ENCODE measurements at regions not wholly inside any gene's neighbourhood (a gene's known extent, or its start where the extent isn't known, plus 50 kb on each side); places are given as distances from the start of the nearest gene placed in this dataset.

DNA sequence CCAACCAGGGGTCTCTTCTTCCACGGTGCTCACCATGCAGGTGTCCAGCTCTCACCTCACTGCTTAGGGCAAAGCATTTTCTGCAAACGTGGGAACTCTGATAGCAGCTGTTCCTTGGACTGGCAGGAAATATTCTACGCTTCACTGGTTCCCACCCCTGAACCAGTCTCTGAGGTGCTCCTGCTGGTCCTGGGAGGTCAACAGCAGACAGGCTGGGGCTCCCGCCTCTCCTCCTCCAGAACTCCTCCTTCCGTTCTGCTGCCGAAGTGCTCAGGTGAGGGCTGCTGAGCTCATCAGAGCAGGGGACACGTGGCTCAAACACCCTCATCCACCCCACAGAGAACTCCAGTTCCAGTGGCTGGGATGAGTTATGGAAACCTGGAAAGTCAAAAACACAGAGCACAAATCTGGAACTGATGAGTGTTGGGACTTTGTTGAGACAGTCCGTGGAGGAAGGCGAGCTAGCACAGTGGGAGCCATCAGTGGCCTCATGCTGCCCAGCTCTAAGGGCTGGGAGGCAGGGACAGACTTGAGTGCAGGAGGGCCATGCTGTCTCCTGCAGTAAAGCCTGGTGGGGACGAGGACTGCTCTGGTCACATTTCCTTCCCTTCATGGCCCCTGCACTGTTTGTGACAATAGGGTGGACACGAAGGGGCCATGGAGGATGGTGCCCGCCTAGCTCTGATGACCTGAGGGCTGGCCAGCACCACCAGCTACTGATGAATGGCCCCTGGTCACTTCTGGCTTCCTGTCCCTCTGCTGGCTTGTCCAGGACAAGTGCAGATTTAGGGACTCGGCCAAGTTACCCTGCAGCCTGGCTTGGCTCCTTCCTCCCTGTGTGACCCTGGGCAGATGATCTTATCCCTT, 137.8 kb downstream of the KLF13 start:
- no peak for DNase-seq
- Mint-ChIP-seq H3K4me1 (peaks cover 13% of the 10 kb centered on the region), H3K4me3 (no peak overlapping the region), H3K9me3 (no peaks in the 10 kb centered on the region), H3K36me3 (no peaks in the 10 kb centered on the region), H3K27me3 (no peaks in the 10 kb centered on the region), H3K27ac (no peak overlapping the region)

DNA sequence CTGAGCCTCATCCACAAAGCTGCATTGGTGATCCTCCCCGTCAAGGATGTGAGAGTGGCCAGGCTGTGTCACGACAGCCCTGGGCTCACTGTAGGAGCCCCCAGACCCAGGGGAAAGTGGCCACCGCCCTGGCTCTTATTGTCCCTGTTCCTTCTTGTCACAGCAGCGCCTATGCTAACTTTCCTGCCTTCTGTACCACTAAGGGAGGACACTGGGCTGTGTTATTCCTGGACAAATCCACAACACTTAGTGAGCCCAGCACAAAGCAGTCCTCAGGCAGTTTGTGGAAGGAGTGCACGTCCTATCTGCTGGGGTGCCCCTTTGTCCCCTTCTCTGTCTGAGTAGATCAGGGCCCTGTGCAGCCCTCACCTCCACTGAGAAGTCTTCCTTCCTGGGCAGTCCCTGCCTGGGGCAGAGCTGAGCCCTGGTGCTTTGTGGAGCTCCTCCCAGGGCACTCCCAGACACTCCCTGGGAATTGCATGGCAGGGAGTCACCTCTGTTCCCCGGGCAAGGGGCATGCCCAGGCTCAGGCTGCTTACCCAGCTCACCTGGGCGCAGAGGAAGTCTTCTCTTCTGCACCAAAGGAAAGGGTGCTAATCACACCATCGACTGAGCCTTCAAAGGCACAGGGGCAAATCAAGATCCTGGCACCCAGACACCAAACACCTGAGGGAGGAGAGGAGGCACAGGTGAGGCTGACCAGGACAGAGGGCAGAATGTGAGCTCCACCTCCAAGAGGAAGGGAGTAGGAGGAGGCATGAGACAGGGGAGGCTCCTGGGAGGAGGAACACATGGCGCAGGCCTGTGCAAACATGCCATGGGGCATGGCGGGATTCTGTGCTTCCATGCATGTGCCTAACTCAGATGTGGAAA, 138.7 kb downstream of the KLF13 start:
- Mint-ChIP-seq H3K4me3 (no peak overlapping the region), H3K4me1 (peaks cover 8% of the 10 kb centered on the region), H3K27me3 (no peaks in the 10 kb centered on the region), H3K36me3 (no peaks in the 10 kb centered on the region), H3K27ac (no peak overlapping the region), H3K9me3 (no peaks in the 10 kb centered on the region)
- DNase-seq, result no peak

DNA sequence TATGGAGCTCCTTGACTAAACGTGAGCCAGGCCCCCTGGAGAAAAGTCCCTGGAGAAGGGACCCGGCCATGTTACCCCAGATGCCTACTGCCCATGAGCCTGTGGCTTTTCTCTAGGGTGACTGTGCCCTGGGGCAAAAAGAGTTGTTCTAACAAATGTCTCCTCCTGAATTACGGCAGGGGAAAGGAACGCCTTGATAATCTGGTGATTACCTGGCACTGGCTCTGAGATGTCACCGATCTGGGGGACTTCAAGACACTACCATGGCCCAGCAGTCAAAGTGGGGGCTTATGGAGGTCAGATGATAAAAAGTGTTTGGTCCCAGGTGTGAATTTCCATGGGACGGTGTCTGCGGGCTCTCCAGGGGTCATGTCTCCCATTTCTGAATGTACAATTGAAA, 140.7 kb downstream of the KLF13 start:
- no peaks in the 10 kb centered on the region for H3K36me3 Mint-ChIP-seq
- no peak for DNase-seq
- H3K9me3 Mint-ChIP-seq, result no peaks in the 10 kb centered on the region
- H3K27me3 Mint-ChIP-seq, result no peaks in the 10 kb centered on the region
- H3K4me1 Mint-ChIP-seq, result peaks cover 16% of the 10 kb centered on the region
- H3K27ac Mint-ChIP-seq, result no peak overlapping the region
- no peak overlapping the region for H3K4me3 Mint-ChIP-seq

DNA sequence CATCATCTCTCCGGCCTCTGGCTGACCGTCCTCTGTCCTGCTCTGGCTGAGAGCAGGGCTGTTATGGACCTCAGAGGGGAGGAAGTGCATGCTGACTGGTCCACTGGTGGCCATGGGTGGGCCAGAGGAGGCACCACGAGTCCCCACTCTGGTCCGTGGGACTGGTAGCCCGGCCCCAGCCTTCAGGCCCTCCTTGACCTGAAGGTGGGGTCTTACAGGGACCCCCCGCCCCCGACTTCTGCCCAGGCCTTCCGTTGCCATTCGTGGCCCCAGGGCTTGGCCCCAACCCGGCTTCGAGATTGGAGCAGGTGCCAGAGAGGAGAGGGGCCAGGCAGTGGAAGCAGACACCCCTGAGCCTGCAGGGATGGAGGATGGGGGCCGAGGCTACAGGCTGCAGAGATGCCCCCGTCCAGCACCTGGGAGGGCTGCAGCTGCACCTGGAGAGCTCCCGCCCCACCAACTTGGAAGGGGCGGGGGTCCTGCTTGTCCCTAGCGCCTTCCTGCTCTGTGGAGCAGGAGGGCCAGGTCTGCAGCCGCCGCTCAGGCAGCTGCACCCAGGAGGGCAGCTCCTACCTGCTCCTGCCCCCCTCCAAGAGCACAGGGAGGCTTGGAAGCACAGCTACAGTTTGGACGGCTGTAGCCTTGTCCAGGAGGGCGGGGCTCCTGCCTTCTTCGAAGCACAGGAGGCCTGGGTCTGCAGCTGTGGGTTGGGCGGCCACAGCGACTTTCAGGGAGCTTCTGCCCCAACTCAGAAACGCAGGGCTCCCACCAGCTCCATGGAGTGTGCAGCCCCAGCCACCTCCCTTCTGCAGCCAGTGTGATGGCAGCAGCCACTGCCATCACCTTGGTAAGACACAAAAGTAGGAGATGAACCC, 142.5 kb downstream of the KLF13 start:
- Mint-ChIP-seq H3K4me3 (no peak overlapping the region), H3K4me1 (peaks cover 34% of the 10 kb centered on the region), H3K9me3 (peaks cover under 1% of the 10 kb centered on the region), H3K27me3 (no peaks in the 10 kb centered on the region), H3K36me3 (peaks cover 3% of the 10 kb centered on the region), H3K27ac (no peak overlapping the region)
- DNase-seq, result no peak

DNA sequence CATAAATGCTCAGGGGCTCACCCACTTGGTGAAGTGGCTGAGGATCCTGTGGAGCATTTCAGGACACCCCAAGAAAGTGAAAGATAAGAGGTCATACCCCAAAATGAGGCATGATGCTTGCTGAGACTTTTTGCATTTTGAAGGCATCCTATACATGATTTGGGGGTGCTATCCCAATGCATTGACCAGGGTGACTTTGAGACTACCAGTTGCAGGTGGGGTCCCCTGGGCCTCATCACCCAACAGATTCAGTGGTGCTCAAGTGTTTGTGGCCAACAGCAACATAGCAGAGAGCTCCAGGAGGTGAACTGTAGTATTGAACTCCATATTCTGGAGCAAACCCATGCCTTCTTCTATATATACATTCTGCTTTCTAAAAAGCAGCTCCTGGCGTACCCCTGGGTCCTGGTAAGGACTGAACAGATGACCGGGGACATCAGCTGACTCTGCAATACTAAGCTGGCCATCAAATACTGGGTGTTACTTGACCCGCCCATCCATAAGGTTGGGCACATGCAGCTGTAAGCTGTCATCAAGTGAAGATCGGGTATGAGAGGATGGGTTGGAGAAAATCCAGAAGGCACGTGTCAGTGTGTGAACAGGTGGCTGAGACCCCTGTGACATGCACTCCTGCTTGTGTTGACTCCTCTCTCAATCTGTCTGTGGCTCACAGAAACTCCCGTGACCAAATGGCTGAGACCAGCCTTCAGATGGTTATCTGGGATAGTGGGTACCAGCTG, 143.3 kb downstream of the KLF13 start:
- Mint-ChIP-seq H3K27me3 (no peaks in the 10 kb centered on the region), H3K36me3 (peaks cover 9% of the 10 kb centered on the region), H3K4me1 (peaks cover 40% of the 10 kb centered on the region), H3K9me3 (peaks cover 4% of the 10 kb centered on the region), H3K27ac (no peak overlapping the region), H3K4me3 (no peak overlapping the region)
- no peak for DNase-seq

DNA sequence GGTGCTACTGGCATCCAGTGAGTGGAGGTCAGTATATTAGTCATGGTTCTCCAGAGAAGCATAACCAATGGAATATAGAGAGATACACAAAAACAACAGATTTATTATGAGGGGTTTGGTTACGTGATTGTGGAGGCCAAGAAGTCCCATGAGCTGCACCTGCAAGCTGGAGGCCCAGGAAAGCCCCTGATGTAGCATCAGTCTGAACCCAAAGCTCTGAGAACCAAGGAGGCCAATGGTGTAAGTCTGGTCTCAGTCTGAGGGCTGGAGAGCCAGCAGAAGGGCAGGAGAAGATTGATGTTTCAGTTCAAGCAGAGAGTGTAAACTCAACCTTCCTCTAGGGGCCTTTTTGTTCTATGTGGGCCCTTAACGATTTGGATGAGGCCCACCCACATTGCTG, 144.1 kb downstream of the KLF13 start:
- Mint-ChIP-seq H3K27ac (no peak overlapping the region), H3K4me1 (peaks cover 46% of the 10 kb centered on the region), H3K4me3 (no peak overlapping the region), H3K27me3 (no peaks in the 10 kb centered on the region), H3K9me3 (peaks cover 9% of the 10 kb centered on the region), H3K36me3 (peaks cover 15% of the 10 kb centered on the region)
- no peak for DNase-seq

DNA sequence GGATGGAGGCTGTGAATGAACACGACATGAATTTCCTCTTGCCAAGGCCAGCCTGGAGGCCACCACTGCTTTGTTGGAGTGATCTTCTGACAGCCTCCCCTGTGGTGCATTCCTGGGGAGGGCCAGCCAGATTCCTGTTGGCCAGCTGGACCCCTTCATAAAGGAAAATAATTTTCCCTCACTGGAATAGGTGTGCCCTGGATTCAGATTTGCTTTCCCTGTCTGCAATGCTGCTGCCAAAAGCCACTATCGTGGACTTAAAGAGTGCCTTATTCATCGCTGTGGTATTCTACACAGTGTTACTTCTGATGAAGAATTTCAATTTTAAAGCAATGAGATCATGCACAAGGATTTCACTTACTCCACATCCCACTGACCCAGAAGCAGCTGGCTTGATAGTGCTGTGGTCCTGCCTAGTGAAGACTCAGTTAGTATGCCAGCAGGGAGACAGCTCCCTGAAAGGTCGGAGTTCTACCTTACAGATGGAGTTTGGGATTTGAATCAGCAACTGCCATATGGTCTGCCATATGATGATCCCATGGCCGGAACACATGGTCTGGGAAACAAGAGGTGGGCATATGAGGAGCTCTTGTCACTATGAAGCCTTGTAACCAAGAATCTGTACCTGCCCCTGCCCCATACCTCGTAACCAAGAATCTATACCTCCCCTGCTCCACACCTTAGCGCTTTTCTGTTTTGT, 145.2 kb downstream of the KLF13 start:
- Mint-ChIP-seq H3K4me1 (peaks cover 50% of the 10 kb centered on the region), H3K27me3 (no peaks in the 10 kb centered on the region), H3K27ac (peak overlapping the region; percentile 95), H3K36me3 (peaks cover 22% of the 10 kb centered on the region), H3K4me3 (no peak overlapping the region), H3K9me3 (peaks cover 9% of the 10 kb centered on the region)
- DNase-seq, result no peak

DNA sequence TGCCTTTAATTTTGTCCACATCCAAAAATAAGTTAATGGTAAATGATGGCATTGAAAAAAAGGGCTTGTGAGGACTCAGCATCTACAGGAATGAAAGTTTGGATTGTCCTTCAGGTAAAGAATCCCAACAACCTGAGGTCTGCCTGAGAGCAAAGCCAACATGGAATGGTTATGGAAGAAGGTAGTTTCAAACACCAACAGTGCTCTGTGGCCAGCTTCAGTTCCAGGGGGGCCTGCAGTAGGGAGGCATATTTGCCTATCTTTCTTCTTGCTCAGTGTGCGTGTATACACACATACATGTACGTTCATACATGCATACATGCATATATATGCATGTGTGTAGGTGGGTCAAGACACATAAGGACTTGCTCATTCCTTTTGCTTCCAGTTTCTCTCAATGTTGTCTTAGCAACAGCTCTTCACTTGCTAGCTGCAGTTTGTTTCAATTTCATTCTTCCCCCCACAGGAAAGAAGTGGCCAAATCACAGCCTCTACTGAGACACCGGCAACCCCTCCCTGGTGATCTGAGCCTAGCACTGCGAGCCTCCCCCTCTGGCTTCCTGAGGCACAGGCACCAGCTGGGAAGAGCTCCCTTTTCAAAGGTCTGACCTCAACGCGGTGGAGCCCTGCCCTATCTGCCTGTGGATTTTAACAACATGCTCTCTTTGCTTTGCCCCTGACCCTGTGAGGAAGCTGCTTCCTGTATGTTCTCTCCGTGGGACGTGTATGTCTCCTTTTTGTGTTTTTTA, 146.2 kb downstream of the KLF13 start:
- Mint-ChIP-seq H3K36me3 (peaks cover 29% of the 10 kb centered on the region), H3K9me3 (peaks cover 11% of the 10 kb centered on the region), H3K27ac (peak overlapping the region; percentile 95), H3K27me3 (no peaks in the 10 kb centered on the region), H3K4me3 (peak overlapping the region; percentile 79), H3K4me1 (peaks cover 50% of the 10 kb centered on the region)
- DNase-seq, result peak; percentile 67

DNA sequence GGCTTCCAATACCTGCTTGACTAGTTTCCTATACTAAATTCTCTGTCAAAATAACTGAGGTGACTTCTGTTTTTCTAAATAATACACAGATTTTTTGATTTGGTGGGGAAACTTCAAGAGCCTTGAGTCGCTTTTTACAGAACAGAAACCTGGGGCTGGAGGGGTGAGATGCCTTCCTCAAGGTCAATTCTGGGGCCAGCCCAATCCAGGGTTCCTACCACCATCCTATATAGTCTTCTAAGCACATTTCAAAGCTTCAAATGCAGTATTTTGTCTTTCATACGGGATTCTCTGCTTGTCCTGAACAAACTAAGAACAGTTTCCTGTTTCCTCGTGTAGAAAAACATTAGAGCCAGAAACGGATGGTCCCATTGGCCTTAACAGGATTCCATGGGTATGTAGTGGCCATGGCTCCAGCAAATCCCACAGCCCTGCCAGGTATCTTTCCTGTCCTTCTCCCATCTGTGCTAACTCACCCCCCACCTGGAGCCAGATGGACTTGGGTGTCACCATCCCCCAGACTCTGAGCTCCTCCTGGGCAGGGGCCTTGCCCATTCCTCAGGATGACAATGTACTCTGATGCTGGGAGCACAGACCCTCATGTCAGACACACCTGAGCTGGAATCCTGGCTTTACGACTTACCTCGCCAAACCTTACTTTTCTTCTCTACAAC, 146.9 kb downstream of the KLF13 start:
- H3K27me3 Mint-ChIP-seq, result no peaks in the 10 kb centered on the region
- H3K27ac Mint-ChIP-seq, result peak overlapping the region; percentile 95
- peaks cover 50% of the 10 kb centered on the region for H3K4me1 Mint-ChIP-seq
- peaks cover 11% of the 10 kb centered on the region for H3K9me3 Mint-ChIP-seq
- peaks cover 33% of the 10 kb centered on the region for H3K36me3 Mint-ChIP-seq
- no peak for DNase-seq
- H3K4me3 Mint-ChIP-seq, result peak overlapping the region; percentile 79

DNA sequence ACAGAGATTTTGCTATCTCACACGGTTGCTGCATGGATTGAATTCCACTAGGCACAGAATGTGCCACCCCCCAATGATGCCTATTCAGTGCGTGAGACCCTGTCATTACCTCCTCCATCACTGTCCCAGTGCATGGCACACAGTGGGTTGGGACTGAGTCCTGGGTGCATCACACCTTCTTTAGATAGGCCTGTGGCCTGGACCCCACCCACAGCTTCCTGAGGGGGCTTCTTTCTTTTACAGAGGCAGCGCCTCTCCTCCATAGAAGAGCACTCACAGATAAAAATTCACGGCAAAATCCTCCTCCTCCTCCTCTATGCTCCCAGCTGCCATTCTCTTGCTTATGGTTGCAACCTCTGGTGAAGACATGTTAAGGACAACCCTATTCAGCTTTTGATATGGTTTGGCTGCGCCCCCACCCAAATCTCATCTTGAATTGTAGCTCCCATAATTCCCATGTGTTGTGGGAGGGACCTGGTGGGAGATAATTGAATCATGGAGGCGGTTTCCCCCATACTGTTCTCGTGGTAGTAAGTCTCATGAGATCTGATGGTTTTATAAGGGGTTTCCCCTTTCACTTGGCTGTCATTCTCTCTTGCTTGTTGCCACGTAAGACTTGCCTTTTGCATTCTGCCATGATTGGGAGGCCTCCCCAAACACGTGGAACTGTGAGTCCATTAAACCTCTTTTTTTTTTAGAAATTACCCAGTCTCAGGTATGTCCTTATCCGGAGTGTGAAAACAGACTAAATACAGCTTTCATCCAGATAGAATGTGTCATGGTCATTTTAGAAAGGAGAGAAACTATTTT, 147.6 kb downstream of the KLF13 start:
- H3K27me3 Mint-ChIP-seq, result no peaks in the 10 kb centered on the region
- H3K9me3 Mint-ChIP-seq, result peaks cover 11% of the 10 kb centered on the region
- H3K27ac Mint-ChIP-seq, result peak overlapping the region; percentile 95
- H3K36me3 Mint-ChIP-seq, result peaks cover 33% of the 10 kb centered on the region
- H3K4me1 Mint-ChIP-seq, result peaks cover 52% of the 10 kb centered on the region
- peak; percentile 36 for DNase-seq
- peak overlapping the region; percentile 79 for H3K4me3 Mint-ChIP-seq

DNA sequence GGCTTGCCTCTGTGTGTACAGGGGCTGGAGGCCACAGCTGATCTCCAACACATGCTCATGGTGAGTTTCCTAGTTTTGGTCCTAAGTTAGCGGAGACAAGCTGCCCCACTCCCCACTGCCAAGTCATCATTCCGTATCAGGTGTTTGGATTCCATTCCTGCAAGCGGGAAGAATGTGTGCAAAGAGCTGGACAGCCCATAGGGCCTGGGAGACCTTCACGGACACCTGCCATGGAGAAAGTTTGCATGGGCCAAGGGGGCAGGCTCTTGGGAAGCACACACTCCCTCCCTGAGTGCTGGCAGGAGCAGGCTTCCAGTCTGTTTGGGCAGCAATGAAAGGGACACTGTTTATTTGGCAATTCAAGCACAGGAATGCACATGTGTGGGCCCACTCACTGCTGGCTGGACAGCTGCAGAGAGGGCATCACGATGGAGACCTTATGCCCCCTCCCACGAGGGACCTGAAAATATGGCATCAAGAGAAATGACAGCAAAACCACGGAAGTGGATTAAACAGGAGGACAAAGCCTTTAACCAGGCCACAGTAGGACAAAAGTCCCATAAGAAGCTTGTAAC, 149.7 kb downstream of the KLF13 start:
- H3K4me1 Mint-ChIP-seq, result peaks cover 58% of the 10 kb centered on the region
- peaks cover 36% of the 10 kb centered on the region for H3K36me3 Mint-ChIP-seq
- peaks cover 11% of the 10 kb centered on the region for H3K9me3 Mint-ChIP-seq
- H3K27me3 Mint-ChIP-seq, result no peaks in the 10 kb centered on the region
- DNase-seq, result no peak
- no peak overlapping the region for H3K4me3 Mint-ChIP-seq
- peak overlapping the region; percentile 95 for H3K27ac Mint-ChIP-seq

DNA sequence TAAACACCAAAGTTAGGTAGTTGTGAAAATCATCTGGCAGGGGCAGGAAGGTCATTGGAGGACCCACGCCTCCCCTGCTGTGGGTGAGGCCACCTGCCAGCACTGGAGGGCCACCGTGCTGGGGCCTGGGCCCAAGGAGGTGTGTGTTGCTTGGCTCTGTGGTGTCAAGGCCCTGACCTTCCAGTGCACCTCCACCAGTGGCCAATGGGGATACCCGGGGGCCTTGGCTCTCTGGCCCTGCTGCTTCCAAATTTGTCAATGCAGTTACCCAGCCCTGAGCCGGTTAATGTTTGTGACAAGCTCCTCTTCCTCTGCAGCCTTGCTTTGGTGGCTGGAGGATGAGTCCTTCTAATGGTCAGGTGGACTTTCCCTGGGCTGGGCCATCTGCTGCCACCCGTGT, 150.2 kb downstream of the KLF13 start:
- Mint-ChIP-seq H3K27me3 (no peaks in the 10 kb centered on the region), H3K27ac (no peak overlapping the region), H3K9me3 (peaks cover 11% of the 10 kb centered on the region), H3K4me3 (no peak overlapping the region), H3K36me3 (peaks cover 39% of the 10 kb centered on the region), H3K4me1 (peaks cover 56% of the 10 kb centered on the region)
- DNase-seq, result no peak

Data from activated naive CD8-positive, alpha-beta T cell treated with anti-CD3 and anti-CD28 coated beads for 36 hours (primary cell).